ENCODE measurements at regions not wholly inside any gene's neighbourhood (a gene's known extent, or its start where the extent isn't known, plus 50 kb on each side); places are given as distances from the start of the nearest gene placed in this dataset.

DNA sequence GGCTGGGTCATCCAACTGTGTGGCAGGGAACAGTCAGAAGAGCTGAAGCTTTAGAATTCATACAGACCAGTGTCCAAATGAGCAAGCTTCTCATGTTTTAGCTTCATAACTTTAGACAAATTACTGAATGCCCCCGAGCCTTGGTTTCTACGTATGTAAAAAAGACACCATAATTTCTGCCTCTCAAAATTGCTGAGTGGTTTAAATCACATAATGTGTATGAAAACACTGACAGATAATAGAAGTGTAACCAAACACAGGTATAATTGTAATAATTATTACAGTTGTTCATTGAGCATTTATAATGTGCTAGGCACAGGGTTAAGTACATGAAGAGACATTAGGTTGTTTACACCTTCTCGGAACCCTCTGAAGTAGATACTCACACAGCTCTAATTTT, 207.2 kb downstream of the IGSF11 start:
- Histone ChIP-seq H3K27me3 (ENCODE audit: insufficient read depth) (no peaks in the 10 kb centered on the region), H3K4me1 (ENCODE audit: control insufficient read depth in 1 of 2, insufficient read depth in 2 of 2, low read depth in 1 of 2, low read length in 1 of 2) (no peaks in the 10 kb centered on the region; a peak in 1 of 4 replicates), H4K20me1 (ENCODE audit: insufficient read depth) (no peaks in the 10 kb centered on the region), H3K27ac (ENCODE audit: low read depth in 2 of 2, low read length in 1 of 2) (no peak overlapping the region), H3K4me3 (ENCODE audit: low read depth in 2 of 2, low read length in 1 of 2) (no peak overlapping the region), H3K4me2 (no peak overlapping the region), H3K9ac (no peak overlapping the region), H2AFZ (ENCODE audit: low read depth) (no peak overlapping the region), H3K36me3 (replicated peaks in 1 of 2; ENCODE audit: control insufficient read depth in 1 of 2, insufficient read depth in 2 of 2, low read length in 1 of 2) (no peaks in the 10 kb centered on the region), H3F3A (replicated peaks; ENCODE audit: insufficient read depth) (no peaks in the 10 kb centered on the region), H3K79me2 (ENCODE audit: insufficient read depth) (no peaks in the 10 kb centered on the region), H3K9me2 (no peaks in the 10 kb centered on the region), H3K9me3 (no peaks in the 10 kb centered on the region)
- no peak for DNase-seq
- POLR2A ChIA-PET, result no interaction called here
- WGBS (ENCODE audit: low lambda C conversion rate), result 54% methylated on average over 3 of the region's 3 CpGs
- CTCF ChIA-PET, result interaction anchor here (0.8 to 1.8 kb wide), 2 partner anchors 9 to 11 kb away, joined by 4 to 7 read pairs; no protein-coding TSS in a partner anchor
- TF ChIP-seq TCF12 (IDR thresholded peaks at IDR 0.05), result no peak
- TF ChIP-seq RXRA (IDR thresholded peaks at IDR 0.05; ENCODE audit: borderline replicate concordance, low read depth), result no peak
- TF ChIP-seq ELF1 (IDR thresholded peaks at IDR 0.05), result no peak
- TF ChIP-seq, protein P1, sequence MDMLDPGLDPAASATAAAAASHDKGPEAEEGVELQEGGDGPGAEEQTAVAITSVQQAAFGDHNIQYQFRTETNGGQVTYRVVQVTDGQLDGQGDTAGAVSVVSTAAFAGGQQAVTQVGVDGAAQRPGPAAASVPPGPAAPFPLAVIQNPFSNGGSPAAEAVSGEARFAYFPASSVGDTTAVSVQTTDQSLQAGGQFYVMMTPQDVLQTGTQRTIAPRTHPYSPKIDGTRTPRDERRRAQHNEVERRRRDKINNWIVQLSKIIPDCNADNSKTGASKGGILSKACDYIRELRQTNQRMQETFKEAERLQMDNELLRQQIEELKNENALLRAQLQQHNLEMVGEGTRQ (IDR thresholded peaks at IDR 0.05; ENCODE audit: borderline replicate concordance, low read depth, low read length), result no peak
- TF ChIP-seq GABPA (IDR thresholded peaks at IDR 0.05; ENCODE audit: low read depth), result no peak
- no peak for TF ChIP-seq CHD2 (IDR thresholded peaks at IDR 0.05; ENCODE audit: low read length, partially characterized antibody)
- no peak for TF ChIP-seq FOXM1 (IDR thresholded peaks at IDR 0.05; ENCODE audit: low read depth)
- TF ChIP-seq EZH2phosphoT487 (IDR thresholded peaks at IDR 0.05; ENCODE audit: borderline replicate concordance, low read depth), result no peak
- TF ChIP-seq, protein P2, sequence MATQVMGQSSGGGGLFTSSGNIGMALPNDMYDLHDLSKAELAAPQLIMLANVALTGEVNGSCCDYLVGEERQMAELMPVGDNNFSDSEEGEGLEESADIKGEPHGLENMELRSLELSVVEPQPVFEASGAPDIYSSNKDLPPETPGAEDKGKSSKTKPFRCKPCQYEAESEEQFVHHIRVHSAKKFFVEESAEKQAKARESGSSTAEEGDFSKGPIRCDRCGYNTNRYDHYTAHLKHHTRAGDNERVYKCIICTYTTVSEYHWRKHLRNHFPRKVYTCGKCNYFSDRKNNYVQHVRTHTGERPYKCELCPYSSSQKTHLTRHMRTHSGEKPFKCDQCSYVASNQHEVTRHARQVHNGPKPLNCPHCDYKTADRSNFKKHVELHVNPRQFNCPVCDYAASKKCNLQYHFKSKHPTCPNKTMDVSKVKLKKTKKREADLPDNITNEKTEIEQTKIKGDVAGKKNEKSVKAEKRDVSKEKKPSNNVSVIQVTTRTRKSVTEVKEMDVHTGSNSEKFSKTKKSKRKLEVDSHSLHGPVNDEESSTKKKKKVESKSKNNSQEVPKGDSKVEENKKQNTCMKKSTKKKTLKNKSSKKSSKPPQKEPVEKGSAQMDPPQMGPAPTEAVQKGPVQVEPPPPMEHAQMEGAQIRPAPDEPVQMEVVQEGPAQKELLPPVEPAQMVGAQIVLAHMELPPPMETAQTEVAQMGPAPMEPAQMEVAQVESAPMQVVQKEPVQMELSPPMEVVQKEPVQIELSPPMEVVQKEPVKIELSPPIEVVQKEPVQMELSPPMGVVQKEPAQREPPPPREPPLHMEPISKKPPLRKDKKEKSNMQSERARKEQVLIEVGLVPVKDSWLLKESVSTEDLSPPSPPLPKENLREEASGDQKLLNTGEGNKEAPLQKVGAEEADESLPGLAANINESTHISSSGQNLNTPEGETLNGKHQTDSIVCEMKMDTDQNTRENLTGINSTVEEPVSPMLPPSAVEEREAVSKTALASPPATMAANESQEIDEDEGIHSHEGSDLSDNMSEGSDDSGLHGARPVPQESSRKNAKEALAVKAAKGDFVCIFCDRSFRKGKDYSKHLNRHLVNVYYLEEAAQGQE (IDR thresholded peaks at IDR 0.05; ENCODE audit: low read depth, low read length), result no peak
- TF ChIP-seq NFIC (IDR thresholded peaks at IDR 0.05; ENCODE audit: borderline replicate concordance), result no peak
- TF ChIP-seq MEF2A (IDR thresholded peaks at IDR 0.05; ENCODE audit: borderline replicate concordance, low read depth), result no peak
- TF ChIP-seq GATA2 (CRISPR knock-in tag; IDR thresholded peaks at IDR 0.05), result no peak
- no peak for TF ChIP-seq RCOR1 (IDR thresholded peaks at IDR 0.05; ENCODE audit: low read length)
- TF ChIP-seq EP300 (IDR thresholded peaks at IDR 0.05; ENCODE audit: borderline replicate concordance in 1 of 2, low read depth in 1 of 2, low read length in 1 of 2), result no peak
- TF ChIP-seq, protein P3, sequence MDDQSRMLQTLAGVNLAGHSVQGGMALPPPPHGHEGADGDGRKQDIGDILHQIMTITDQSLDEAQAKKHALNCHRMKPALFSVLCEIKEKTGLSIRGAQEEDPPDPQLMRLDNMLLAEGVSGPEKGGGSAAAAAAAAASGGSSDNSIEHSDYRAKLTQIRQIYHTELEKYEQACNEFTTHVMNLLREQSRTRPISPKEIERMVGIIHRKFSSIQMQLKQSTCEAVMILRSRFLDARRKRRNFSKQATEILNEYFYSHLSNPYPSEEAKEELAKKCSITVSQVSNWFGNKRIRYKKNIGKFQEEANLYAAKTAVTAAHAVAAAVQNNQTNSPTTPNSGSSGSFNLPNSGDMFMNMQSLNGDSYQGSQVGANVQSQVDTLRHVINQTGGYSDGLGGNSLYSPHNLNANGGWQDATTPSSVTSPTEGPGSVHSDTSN (IDR thresholded peaks at IDR 0.05), result no peak
